H9 (cell line): ENCODE measurements at regions not wholly inside any gene's neighbourhood (a gene's known extent, or its start where the extent isn't known, plus 50 kb on each side); places are given as distances from the start of the nearest gene placed in this dataset.

ENCODE experiments used
- DNase-seq: peaks from one replicate; pipeline ENCODE4 v3.0.0-alpha.2; 2017
- H2AFZ ChIP-seq: one replicate; pipeline ENCODE4 v1.6.1; 2013; ENCODE audit warnings: mild to moderate bottlenecking, low read length, control low read depth, moderate library complexity
- H2AK5ac ChIP-seq: 2 replicates; pipeline ENCODE4 v1.6.1; 2013; ENCODE audit warnings: low read length, control low read depth, mixed read lengths; ENCODE audit not compliant: insufficient read length
- H2BK120ac ChIP-seq: one replicate; pipeline ENCODE4 v1.6.1; 2013; ENCODE audit warnings: low read depth, mild to moderate bottlenecking, low read length, control low read depth, inconsistent platforms; ENCODE audit not compliant: poor library complexity, severe bottlenecking
- H2BK12ac ChIP-seq: 2 replicates; pipeline ENCODE4 v1.6.1; 2013; ENCODE audit warnings: low read length, control low read depth, mixed read lengths, low read depth; ENCODE audit not compliant: insufficient read length
- H2BK15ac ChIP-seq: 2 replicates; pipeline ENCODE4 v1.6.1; 2013; ENCODE audit warnings: low read depth, low read length, control low read depth
- H2BK20ac ChIP-seq: one replicate; pipeline ENCODE4 v1.6.1; 2013; ENCODE audit warnings: low read depth, mild to moderate bottlenecking, low read length, control low read depth, inconsistent platforms; ENCODE audit not compliant: poor library complexity, severe bottlenecking
- H2BK5ac ChIP-seq: 2 replicates; pipeline ENCODE4 v1.6.1; 2013; ENCODE audit warnings: low read length, control low read depth, mixed read lengths; ENCODE audit not compliant: insufficient read length
- H3K14ac ChIP-seq: 2 replicates; pipeline ENCODE4 v1.6.1; 2013; ENCODE audit warnings: low read length, control low read depth; ENCODE audit not compliant: insufficient read depth
- H3K18ac ChIP-seq: 2 replicates; pipeline ENCODE4 v1.6.1; 2013; ENCODE audit warnings: low read depth, mild to moderate bottlenecking, mixed read lengths, low read length, control low read depth; ENCODE audit not compliant: insufficient read length
- H3K23ac ChIP-seq: 2 replicates; pipeline ENCODE4 v1.6.1; 2013; ENCODE audit warnings: low read length, control low read depth, mixed read lengths, low read depth; ENCODE audit not compliant: insufficient read length
- H3K23me2 ChIP-seq: 2 replicates; pipeline ENCODE4 v1.6.1; 2013; ENCODE audit warnings: low read depth, mild to moderate bottlenecking, mixed read lengths, low read length, control low read depth; ENCODE audit not compliant: insufficient read length, poor library complexity, severe bottlenecking
- H3K27ac ChIP-seq: 2 replicates; pipeline ENCODE4 v1.5.1; 2013; ENCODE audit warnings: low read length, control low read depth, mixed read lengths, low read depth; ENCODE audit not compliant: insufficient read length
- H3K27me3 ChIP-seq: 2 replicates; pipeline ENCODE4 v1.6.1; 2013; ENCODE audit warnings: low read length, control low read depth, inconsistent platforms; ENCODE audit not compliant: insufficient read depth
- H3K4ac ChIP-seq: 2 replicates; pipeline ENCODE4 v1.6.1; 2013; ENCODE audit warnings: low read depth, mild to moderate bottlenecking, control low read depth, inconsistent platforms, low read length, moderate library complexity
- H3K4me1 ChIP-seq: 2 replicates; pipeline ENCODE4 v1.6.1; 2013; ENCODE audit warnings: low read length, control low read depth, inconsistent platforms; ENCODE audit not compliant: insufficient read depth
- H3K4me2 ChIP-seq: 2 replicates; pipeline ENCODE4 v1.6.1; 2013; ENCODE audit warnings: low read length, control low read depth, mixed read lengths; ENCODE audit not compliant: insufficient read length, insufficient read depth
- H3K56ac ChIP-seq: 2 replicates; pipeline ENCODE4 v1.6.1; 2013; ENCODE audit warnings: low read depth, mild to moderate bottlenecking, mixed read lengths, low read length, control low read depth; ENCODE audit not compliant: insufficient read length
- H3K79me1 ChIP-seq: 2 replicates; pipeline ENCODE4 v1.6.1; 2013; ENCODE audit warnings: low read depth, mild to moderate bottlenecking, moderate library complexity, low read length, control low read depth, inconsistent platforms; ENCODE audit not compliant: insufficient read depth, poor library complexity, severe bottlenecking
- H3K79me2 ChIP-seq: 2 replicates; pipeline ENCODE4 v1.6.1; 2013; ENCODE audit warnings: low read length, control low read depth, inconsistent platforms; ENCODE audit not compliant: insufficient read depth
- H3K9ac ChIP-seq: 2 replicates; pipeline ENCODE4 v1.6.1; 2013; ENCODE audit warnings: low read length, control low read depth, mixed read lengths; ENCODE audit not compliant: insufficient read length; ENCODE audit errors: extremely low read depth
- H3K9me3 ChIP-seq: one replicate; pipeline ENCODE4 v1.6.1; 2013; ENCODE audit warnings: low read depth, low read length, inconsistent platforms; ENCODE audit not compliant: control insufficient read depth
- H3T11ph ChIP-seq: one replicate; pipeline ENCODE4 v1.6.1; 2013; ENCODE audit warnings: mild to moderate bottlenecking, low read length, control low read depth, inconsistent platforms
- H4K20me1 ChIP-seq: one replicate; pipeline ENCODE4 v1.6.1; 2013; ENCODE audit not compliant: control insufficient read depth, insufficient read length, insufficient read depth
- H4K5ac ChIP-seq: 2 replicates; pipeline ENCODE4 v1.6.1; 2013; ENCODE audit warnings: low read depth, mild to moderate bottlenecking, mixed read lengths, low read length, control low read depth; ENCODE audit not compliant: insufficient read length
- H4K8ac ChIP-seq: replicated peaks from 2 replicates; pipeline ENCODE4 v1.6.1; 2013; ENCODE audit warnings: low read length, control low read depth, mixed read lengths, low read depth; ENCODE audit not compliant: insufficient read length
- H4K91ac ChIP-seq: 2 replicates; pipeline ENCODE4 v1.6.1; 2013; ENCODE audit warnings: low read depth, mild to moderate bottlenecking, moderate library complexity, mixed read lengths, low read length, control low read depth; ENCODE audit not compliant: insufficient read length
- H3K27ac Mint-ChIP-seq, 3 experiments: 2 replicates in 2 of 3; 3 replicates in 1 of 3; pipeline ENCODE4 v1.8.0; 2020 to 2021; ENCODE audit warnings: mixed read lengths in 3 of 3, mild to moderate bottlenecking in 1 of 3, moderate library complexity in 1 of 3
- H3K27me3 Mint-ChIP-seq: 2 replicates; pipeline ENCODE4 v1.8.0; 2021; ENCODE audit warnings: low read depth, mild to moderate bottlenecking, moderate library complexity, mixed read lengths
- H3K36me3 Mint-ChIP-seq, 3 experiments: 2 replicates in 2 of 3; 3 replicates in 1 of 3; pipeline ENCODE4 v1.8.0; 2020 to 2021; ENCODE audit warnings: low read depth in 3 of 3, mixed read lengths in 3 of 3; ENCODE audit not compliant: insufficient read depth in 1 of 3
- H3K4me1 Mint-ChIP-seq, 2 experiments: 2 replicates each; pipeline ENCODE4 v1.8.0; 2020; ENCODE audit warnings: mixed read lengths in 2 of 2
- H3K4me3 Mint-ChIP-seq, 2 experiments: 2 replicates in 1 of 2; 3 replicates in 1 of 2; pipeline ENCODE4 v1.8.0; 2020 to 2021; ENCODE audit warnings: mild to moderate bottlenecking in 2 of 2, mixed read lengths in 2 of 2, moderate library complexity in 1 of 2
- H3K9me3 Mint-ChIP-seq, 2 experiments: 2 replicates in 1 of 2; 3 replicates in 1 of 2; pipeline ENCODE4 v1.8.0; 2020; ENCODE audit warnings: mild to moderate bottlenecking in 2 of 2, mixed read lengths in 2 of 2, moderate library complexity in 1 of 2
- CTCF ChIP-seq: fragments of 200-600 bp; sonication (generic); conservative IDR thresholded peaks from 3 replicates; pipeline ENCODE4 v1.8.0; 2021; ENCODE audit warnings: antibody characterized with exemption, mild to moderate bottlenecking
- WGBS: extraction: QIAGEN DNeasy Blood & Tissue Kit; methylation state at CpG from one replicate; pipeline ENCODE4 v1.1.7; 2013; ENCODE audit warnings: missing lambda C conversion rate, low lambda C conversion rate, mixed read lengths; ENCODE audit not compliant: insufficient read length; ENCODE audit errors: extremely low coverage; 5-methylcytosine and 5-hydroxymethylcytosine counted together

GRCh38 chr10:57320416-57320815 is 947.3 kb downstream of the IPMK start:
- Histone ChIP-seq H3K23me2 (no peaks in the 10 kb centered on the region), H4K20me1 (no peaks in the 10 kb centered on the region), H3K79me2 (no peaks in the 10 kb centered on the region), H3K14ac (no peak overlapping the region), H2BK120ac (no peak overlapping the region), H3K79me1 (no peaks in the 10 kb centered on the region), H2BK15ac (no peak overlapping the region), H3K9me3 (no peaks in the 10 kb centered on the region), H2AFZ (no peak overlapping the region), H3T11ph (no peak overlapping the region), H3K4ac (no peak overlapping the region), H2BK12ac (no peak overlapping the region), H3K23ac (no peak overlapping the region), H4K91ac (no peak overlapping the region), H3K18ac (no peak overlapping the region), H4K8ac (no peak overlapping the region), H3K4me2 (no peak overlapping the region), H2AK5ac (no peak overlapping the region), H3K4me1 (no peaks in the 10 kb centered on the region), H2BK5ac (no peak overlapping the region), H3K9ac (no peak overlapping the region), H4K5ac (no peak overlapping the region), H2BK20ac (no peak overlapping the region), H3K27me3 (no peaks in the 10 kb centered on the region), H3K27ac (no peak overlapping the region), H3K56ac (no peak overlapping the region)
- Mint-ChIP-seq H3K9me3 (no peaks in the 10 kb centered on the region; a peak in 1 of 5 replicates), H3K4me1 (peaks cover 5 to 8% of the 10 kb centered on the region in 2 experiments; a peak in 3 of 4 replicates), H3K36me3 (peaks cover 0 to 6% (median 0%) of the 10 kb centered on the region in 3 experiments; a peak in 2 of 7 replicates), H3K27me3 (peaks cover 2% of the 10 kb centered on the region; the same call in 1 of the 2 replicates), H3K27ac (no peak overlapping the region), H3K4me3 (no peak overlapping the region)
- WGBS: no CpG with 5 or more reads among the region's 3 CpGs
- no peak for TF ChIP-seq CTCF
- DNase-seq: no peak
